ENCODE measurements at regions not wholly inside any gene's neighbourhood (a gene's known extent, or its start where the extent isn't known, plus 50 kb on each side); places are given as distances from the start of the nearest gene placed in this dataset.

DNA sequence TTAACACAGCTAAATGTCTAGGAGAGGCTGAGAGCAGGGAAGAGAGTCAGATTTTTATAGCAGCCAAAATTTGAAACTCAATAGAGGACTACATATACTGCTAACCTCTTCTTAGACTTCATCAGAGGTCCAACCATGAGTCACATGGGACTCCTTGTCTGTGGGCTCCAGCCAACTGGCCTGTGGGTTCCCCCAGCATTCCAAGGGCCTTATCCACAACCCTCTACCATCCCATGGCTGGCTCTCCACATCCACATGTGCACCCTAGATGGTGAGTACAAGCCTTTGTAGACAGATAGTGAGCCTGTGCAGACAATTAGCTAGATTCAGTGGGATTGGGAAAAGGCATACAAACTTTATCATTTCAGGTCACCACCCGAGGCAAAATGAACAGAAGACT, 901.9 kb upstream of the ZEB2 start:
- Histone ChIP-seq H2BK12ac (ENCODE audit: insufficient read length, low read depth, low read length) (no peak overlapping the region), H2AFZ (ENCODE audit: low read length) (no peak overlapping the region), H2BK5ac (ENCODE audit: insufficient read length, low read length) (no peak overlapping the region), H4K5ac (ENCODE audit: insufficient read length, low read depth, low read length) (no peak overlapping the region), H4K91ac (ENCODE audit: insufficient read length, low read depth, low read length) (no peak overlapping the region), H3K4me2 (ENCODE audit: insufficient read depth, insufficient read length, low read length) (no peak overlapping the region), H4K8ac (replicated peaks; ENCODE audit: insufficient read length, low read depth, low read length) (no peak overlapping the region), H4K20me1 (ENCODE audit: control insufficient read depth, insufficient read depth, insufficient read length) (no peaks in the 10 kb centered on the region), H3T11ph (ENCODE audit: low read length) (no peak overlapping the region), H3K27me3 (ENCODE audit: insufficient read depth, low read length) (no peaks in the 10 kb centered on the region), H3K14ac (ENCODE audit: insufficient read depth, low read length) (no peak overlapping the region), H2BK15ac (ENCODE audit: low read depth, low read length) (no peak overlapping the region), H3K23me2 (ENCODE audit: insufficient read length, low read depth, low read length, poor library complexity, severe bottlenecking) (no peaks in the 10 kb centered on the region), H3K9me3 (ENCODE audit: control insufficient read depth, low read depth, low read length) (no peaks in the 10 kb centered on the region), H3K4me1 (ENCODE audit: insufficient read depth, low read length) (no peaks in the 10 kb centered on the region), H3K9ac (ENCODE audit: extremely low read depth, insufficient read length, low read length) (no peak overlapping the region), H3K18ac (ENCODE audit: insufficient read length, low read depth, low read length) (no peak overlapping the region), H2BK20ac (ENCODE audit: low read depth, low read length, poor library complexity, severe bottlenecking) (no peak overlapping the region), H3K79me2 (ENCODE audit: insufficient read depth, low read length) (no peaks in the 10 kb centered on the region), H3K56ac (ENCODE audit: insufficient read length, low read depth, low read length) (no peak overlapping the region), H3K27ac (ENCODE audit: insufficient read length, low read depth, low read length) (no peak overlapping the region), H2BK120ac (ENCODE audit: low read depth, low read length, poor library complexity, severe bottlenecking) (no peak overlapping the region), H2AK5ac (ENCODE audit: insufficient read length, low read length) (no peak overlapping the region), H3K4ac (ENCODE audit: low read depth, low read length) (no peak overlapping the region), H3K79me1 (ENCODE audit: insufficient read depth, low read depth, low read length, poor library complexity, severe bottlenecking) (no peaks in the 10 kb centered on the region), H3K23ac (ENCODE audit: insufficient read length, low read depth, low read length) (no peak overlapping the region)
- no peak overlapping the region for H3K27ac Mint-ChIP-seq
- H3K36me3 Mint-ChIP-seq (ENCODE audit: insufficient read depth in 1 of 3, low read depth in 3 of 3), result peaks cover 0 to 28% (median 2%) of the 10 kb centered on the region in 3 experiments; a peak in 6 of 7 replicates
- no peak overlapping the region for H3K4me3 Mint-ChIP-seq
- H3K4me1 Mint-ChIP-seq, result peaks cover 0 to 3% of the 10 kb centered on the region in 2 experiments; a peak in 1 of 4 replicates
- no peak for DNase-seq
- TF ChIP-seq, protein P1, sequence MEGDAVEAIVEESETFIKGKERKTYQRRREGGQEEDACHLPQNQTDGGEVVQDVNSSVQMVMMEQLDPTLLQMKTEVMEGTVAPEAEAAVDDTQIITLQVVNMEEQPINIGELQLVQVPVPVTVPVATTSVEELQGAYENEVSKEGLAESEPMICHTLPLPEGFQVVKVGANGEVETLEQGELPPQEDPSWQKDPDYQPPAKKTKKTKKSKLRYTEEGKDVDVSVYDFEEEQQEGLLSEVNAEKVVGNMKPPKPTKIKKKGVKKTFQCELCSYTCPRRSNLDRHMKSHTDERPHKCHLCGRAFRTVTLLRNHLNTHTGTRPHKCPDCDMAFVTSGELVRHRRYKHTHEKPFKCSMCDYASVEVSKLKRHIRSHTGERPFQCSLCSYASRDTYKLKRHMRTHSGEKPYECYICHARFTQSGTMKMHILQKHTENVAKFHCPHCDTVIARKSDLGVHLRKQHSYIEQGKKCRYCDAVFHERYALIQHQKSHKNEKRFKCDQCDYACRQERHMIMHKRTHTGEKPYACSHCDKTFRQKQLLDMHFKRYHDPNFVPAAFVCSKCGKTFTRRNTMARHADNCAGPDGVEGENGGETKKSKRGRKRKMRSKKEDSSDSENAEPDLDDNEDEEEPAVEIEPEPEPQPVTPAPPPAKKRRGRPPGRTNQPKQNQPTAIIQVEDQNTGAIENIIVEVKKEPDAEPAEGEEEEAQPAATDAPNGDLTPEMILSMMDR (conservative IDR thresholded peaks at IDR 0.05), result no peak
- no peaks in the 10 kb centered on the region for H3K27me3 Mint-ChIP-seq (ENCODE audit: low read depth)
- H3K9me3 Mint-ChIP-seq, result peaks cover 4% of the 10 kb centered on the region in 2 experiments; a peak in 3 of 5 replicates
- no CpG with 5 or more reads among the region's 1 CpG for WGBS (ENCODE audit: extremely low coverage, insufficient read length, low lambda C conversion rate)
